GM23248 (cell line): ENCODE measurements at regions not wholly inside any gene's neighbourhood (a gene's known extent, or its start where the extent isn't known, plus 50 kb on each side); places are given as distances from the start of the nearest gene placed in this dataset.

Experiments
- DNase-seq: peaks from one replicate; pipeline ENCODE4 v3.0.0-alpha.2; 2015
- H2AFZ ChIP-seq: fragments of 200-600 bp; sonication (generic); 2 replicates; pipeline ENCODE4 v1.6.1; 2016; ENCODE audit warnings: antibody characterized with exemption
- H3F3A ChIP-seq: fragments of 200-600 bp; sonication (generic); 2 replicates; pipeline ENCODE4 v1.6.1; 2016; ENCODE audit warnings: mild to moderate bottlenecking, antibody characterized with exemption, mixed run types; ENCODE audit not compliant: insufficient read depth
- H3K27ac ChIP-seq: fragments of 200-600 bp; sonication (generic); 2 replicates; pipeline ENCODE4 v1.5.1; 2016; ENCODE audit warnings: mild to moderate bottlenecking
- H3K27me3 ChIP-seq: fragments of 200-600 bp; sonication (generic); replicated peaks from 2 replicates; pipeline ENCODE4 v1.6.1; 2016; ENCODE audit warnings: mild to moderate bottlenecking; ENCODE audit not compliant: insufficient read depth
- H3K36me3 ChIP-seq: fragments of 200-600 bp; sonication (generic); 2 replicates; pipeline ENCODE4 v1.6.1; 2016; ENCODE audit warnings: low read depth, mild to moderate bottlenecking
- H3K4me1 ChIP-seq: fragments of 200-600 bp; sonication (generic); 2 replicates; pipeline ENCODE4 v1.6.1; 2016; ENCODE audit warnings: mild to moderate bottlenecking; ENCODE audit not compliant: insufficient read depth
- H3K4me2 ChIP-seq: fragments of 200-600 bp; sonication (generic); one replicate; pipeline ENCODE4 v1.6.1; 2016; ENCODE audit warnings: mild to moderate bottlenecking; ENCODE audit not compliant: unreplicated experiment
- H3K4me3 ChIP-seq: fragments of 200-600 bp; sonication (generic); 2 replicates; pipeline ENCODE4 v1.5.1; 2016; ENCODE audit warnings: mild to moderate bottlenecking
- H3K79me2 ChIP-seq: fragments of 200-600 bp; sonication (generic); 2 replicates; pipeline ENCODE4 v1.6.1; 2016; ENCODE audit warnings: mild to moderate bottlenecking; ENCODE audit not compliant: insufficient read depth
- H3K9ac ChIP-seq: fragments of 200-600 bp; sonication (generic); 2 replicates; pipeline ENCODE4 v1.6.1; 2016; ENCODE audit warnings: mild to moderate bottlenecking
- H3K9me2 ChIP-seq: fragments of 200-600 bp; sonication (generic); 2 replicates; pipeline ENCODE4 v1.6.1; 2016; ENCODE audit warnings: mixed run types, mild to moderate bottlenecking, moderate library complexity; ENCODE audit not compliant: insufficient read depth
- H3K9me3 ChIP-seq: fragments of 200-600 bp; sonication (generic); one replicate; pipeline ENCODE4 v1.6.1; 2017; ENCODE audit warnings: low read depth
- H4K20me1 ChIP-seq: fragments of 200-600 bp; sonication (generic); 2 replicates; pipeline ENCODE4 v1.6.0; 2016; ENCODE audit not compliant: insufficient read depth
- EZH2 ChIP-seq: fragments of 200-600 bp; sonication (generic); IDR thresholded peaks from 2 replicates; pipeline ENCODE4 v1.6.1; 2018; ENCODE audit warnings: antibody characterized with exemption, mild to moderate bottlenecking; ENCODE audit not compliant: insufficient read depth, poor library complexity, severe bottlenecking
- EZH2phosphoT487 ChIP-seq: fragments of 200-600 bp; sonication (generic); IDR thresholded peaks from 2 replicates; pipeline ENCODE4 v1.6.1; 2018; ENCODE audit warnings: antibody characterized with exemption, moderate library complexity, mild to moderate bottlenecking, low read depth; ENCODE audit not compliant: insufficient read depth
- WGBS, 2 experiments: methylation state at CpG; one replicate each; pipeline ENCODE4 v1.1.6; 2015 to 2017; ENCODE audit warnings: low lambda C conversion rate in 2 of 2, low coverage in 1 of 2; ENCODE audit errors: missing lambda C conversion rate in 2 of 2; 5-methylcytosine and 5-hydroxymethylcytosine counted together
- in situ Hi-C: fragments of 300-500 bp; cut with MboI; formaldehyde crosslinking; loops from 2 replicates; pipeline ENCODE4 v1.15.0; 2020

DNA sequence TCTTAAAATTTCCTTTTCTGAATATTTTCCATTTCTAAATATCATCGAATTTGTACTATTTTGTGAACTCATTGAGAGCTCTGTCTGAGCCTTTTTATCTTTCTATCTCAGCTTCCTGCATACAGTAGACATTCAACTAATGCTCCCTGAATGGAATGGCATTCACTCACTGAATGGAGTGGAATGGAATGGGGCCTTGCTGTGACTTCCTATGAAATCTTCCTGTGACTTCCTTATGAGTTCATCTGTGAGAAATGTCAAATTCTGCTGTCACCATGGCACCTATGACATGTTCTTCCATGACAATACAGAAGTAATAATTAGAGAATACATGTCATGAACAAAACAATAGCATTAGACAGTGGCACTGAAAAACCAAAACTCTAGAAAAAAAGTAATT is 199.6 kb downstream of the NR4A2 start:
- no peak overlapping the region for H3K27ac ChIP-seq
- H4K20me1 ChIP-seq: no peaks in the 10 kb centered on the region
- no peaks in the 10 kb centered on the region for H3K9me3 ChIP-seq
- no peak for TF ChIP-seq EZH2phosphoT487
- no peak for TF ChIP-seq EZH2
- no peak overlapping the region for H3K4me2 ChIP-seq
- no peak for DNase-seq
- H3K9ac ChIP-seq: no peak overlapping the region
- H3K27me3 ChIP-seq: no peaks in the 10 kb centered on the region
- no peaks in the 10 kb centered on the region for H3K4me1 ChIP-seq
- in situ Hi-C loops: no loop called here
- H3K79me2 ChIP-seq: no peaks in the 10 kb centered on the region
- H3K4me3 ChIP-seq: no peak overlapping the region
- 20 to 23% methylated on average over 1 of the region's 1 CpG for WGBS, 2 experiments
- H3F3A ChIP-seq: no peaks in the 10 kb centered on the region
- H3K36me3 ChIP-seq: no peaks in the 10 kb centered on the region
- H3K9me2 ChIP-seq: no peaks in the 10 kb centered on the region
- H2AFZ ChIP-seq: no peak overlapping the region

DNA sequence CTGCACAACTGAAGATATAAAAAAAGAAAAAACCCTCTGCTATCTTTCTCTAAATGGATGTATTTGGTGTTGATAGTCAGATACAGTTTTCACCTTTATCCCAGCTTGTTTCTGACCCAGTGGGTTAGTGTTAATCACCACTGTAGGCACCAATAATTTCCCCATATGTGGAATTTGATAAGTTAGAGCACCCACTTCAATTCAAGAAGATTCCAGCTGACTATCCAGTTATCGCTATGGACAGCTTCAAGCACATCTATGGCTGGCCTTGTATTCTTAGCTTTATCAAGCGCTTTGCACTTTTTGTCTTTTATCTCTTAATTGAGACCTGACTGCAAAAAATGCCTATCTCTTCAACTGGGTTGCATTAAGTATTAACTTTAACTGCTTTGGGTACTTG is 200.4 kb downstream of the NR4A2 start:
- no peaks in the 10 kb centered on the region for H4K20me1 ChIP-seq
- 70 to 71% methylated on average over 2 of the region's 2 CpGs for WGBS, 2 experiments

DNA sequence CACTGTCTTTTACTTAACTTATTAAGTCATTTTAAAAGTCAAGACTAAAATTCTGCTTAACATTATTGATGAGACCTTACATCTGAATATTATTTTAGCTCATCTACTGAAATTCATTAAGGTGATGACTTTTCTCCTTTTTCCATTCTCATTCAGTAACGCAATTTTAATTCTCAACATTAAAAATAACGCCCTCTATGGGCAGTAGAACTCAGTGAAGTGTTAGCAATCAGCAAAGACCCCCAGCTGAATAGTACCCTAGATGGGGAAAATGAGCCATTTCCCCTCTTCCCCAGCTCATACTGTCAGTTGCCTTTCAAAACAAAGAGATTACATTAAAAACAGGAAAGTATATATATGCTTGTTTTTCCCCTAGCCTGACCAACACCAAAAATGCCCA is 203.3 kb downstream of the NR4A2 start:
- no peak for TF ChIP-seq EZH2
- no peak for TF ChIP-seq EZH2phosphoT487
- in situ Hi-C loops: no loop called here
- H3K4me1 ChIP-seq: no peaks in the 10 kb centered on the region

More for the DNA sequence above, 200.4 kb downstream of the NR4A2 start:
- Histone ChIP-seq H3K9me3 (no peaks in the 10 kb centered on the region), H3F3A (no peaks in the 10 kb centered on the region), H3K79me2 (no peaks in the 10 kb centered on the region), H2AFZ (no peak overlapping the region), H3K27ac (no peak overlapping the region), H3K9me2 (no peaks in the 10 kb centered on the region), H3K4me3 (no peak overlapping the region), H3K4me1 (no peaks in the 10 kb centered on the region), H3K36me3 (no peaks in the 10 kb centered on the region), H3K27me3 (no peaks in the 10 kb centered on the region), H3K9ac (no peak overlapping the region), H3K4me2 (no peak overlapping the region)
- in situ Hi-C loops: no loop called here
- TF ChIP-seq EZH2phosphoT487 (no peak), EZH2 (no peak)
- DNase-seq: no peak

DNA sequence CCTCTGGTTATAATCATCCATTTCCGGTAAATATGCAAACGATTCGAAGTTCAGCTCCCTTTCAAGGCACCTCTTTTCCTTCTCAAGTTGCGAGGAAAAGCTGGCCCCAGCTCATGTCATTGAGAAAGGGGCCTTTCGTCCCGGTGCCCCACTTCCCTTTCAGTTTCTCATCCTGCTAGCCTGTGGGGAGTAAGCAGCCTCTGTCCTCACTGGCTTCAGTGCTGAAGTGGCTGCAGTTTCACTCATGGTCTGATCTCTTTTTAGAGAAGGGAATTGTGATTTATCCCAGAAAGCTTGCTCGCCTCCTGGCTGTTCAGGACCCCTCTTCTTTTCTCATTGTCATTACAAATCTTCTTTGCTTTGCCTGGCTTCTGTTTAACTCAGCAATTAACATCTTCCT is 207.5 kb downstream of the NR4A2 start:
- no peak for TF ChIP-seq EZH2
- TF ChIP-seq EZH2phosphoT487: no peak
- Histone ChIP-seq H3K9me2 (no peaks in the 10 kb centered on the region), H3K27me3 (no peaks in the 10 kb centered on the region), H3K9ac (no peak overlapping the region), H3K36me3 (no peaks in the 10 kb centered on the region), H3K4me2 (no peak overlapping the region), H3K9me3 (no peaks in the 10 kb centered on the region), H3K4me1 (no peaks in the 10 kb centered on the region), H3F3A (no peaks in the 10 kb centered on the region), H4K20me1 (no peaks in the 10 kb centered on the region), H3K79me2 (no peaks in the 10 kb centered on the region), H3K27ac (no peak overlapping the region), H3K4me3 (no peak overlapping the region), H2AFZ (no peak overlapping the region)
- no peak for DNase-seq
- in situ Hi-C loops: no loop called here
- WGBS, 2 experiments: 50 to 51% methylated on average over 7 of the region's 7 CpGs

More for the DNA sequence above, 203.3 kb downstream of the NR4A2 start:
- no peaks in the 10 kb centered on the region for H3K9me2 ChIP-seq
- H3K9ac ChIP-seq: no peak overlapping the region
- no peaks in the 10 kb centered on the region for H3K27me3 ChIP-seq
- no peak overlapping the region for H3K4me2 ChIP-seq
- no peaks in the 10 kb centered on the region for H3K36me3 ChIP-seq
- no peaks in the 10 kb centered on the region for H3K9me3 ChIP-seq
- no peaks in the 10 kb centered on the region for H3K79me2 ChIP-seq
- no peak overlapping the region for H3K4me3 ChIP-seq
- H2AFZ ChIP-seq: no peak overlapping the region
- WGBS, 2 experiments: 12 to 15% methylated on average over 2 of the region's 2 CpGs
- no peaks in the 10 kb centered on the region for H4K20me1 ChIP-seq
- no peak for DNase-seq
- H3K27ac ChIP-seq: no peak overlapping the region
- H3F3A ChIP-seq: no peaks in the 10 kb centered on the region

DNA sequence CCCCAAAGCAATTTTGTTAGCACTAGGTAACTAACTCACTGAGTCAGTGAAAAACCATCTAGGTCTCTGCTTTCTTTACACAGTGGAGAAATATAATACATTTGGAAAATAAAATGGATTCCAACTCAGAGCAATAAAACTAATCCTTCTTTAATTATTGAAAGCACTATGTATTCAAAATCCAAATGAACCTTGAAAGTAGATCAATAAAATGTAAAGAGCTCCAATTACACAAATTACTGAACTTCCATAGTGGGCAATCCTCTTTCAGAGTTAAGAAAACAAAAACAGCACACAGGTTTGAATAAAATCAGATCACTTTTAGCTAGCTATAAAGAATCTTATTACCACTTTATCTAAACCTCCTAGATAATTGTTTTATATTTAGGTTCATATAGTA is 208.1 kb downstream of the NR4A2 start:
- Histone ChIP-seq H3F3A (no peaks in the 10 kb centered on the region), H4K20me1 (no peaks in the 10 kb centered on the region), H3K27me3 (no peaks in the 10 kb centered on the region), H3K79me2 (no peaks in the 10 kb centered on the region), H3K9ac (no peak overlapping the region), H3K4me1 (no peaks in the 10 kb centered on the region), H3K36me3 (no peaks in the 10 kb centered on the region), H3K9me2 (no peaks in the 10 kb centered on the region), H3K4me2 (no peak overlapping the region), H3K9me3 (no peaks in the 10 kb centered on the region), H2AFZ (no peak overlapping the region), H3K4me3 (no peak overlapping the region), H3K27ac (no peak overlapping the region)
- in situ Hi-C loops: no loop called here
- DNase-seq: no peak
- no peak for TF ChIP-seq EZH2
- TF ChIP-seq EZH2phosphoT487: no peak
